Activated CD8-positive, alpha-beta memory T cell treated with anti-CD3 and anti-CD28 coated beads, Interleukin-2, amount 10 ng/mL, durations not matched to agents 7 days and 5 days (primary cell): ENCODE measurements at regions not wholly inside any gene's neighbourhood (a gene's known extent, or its start where the extent isn't known, plus 50 kb on each side); places are given as distances from the start of the nearest gene placed in this dataset.
"Not testable (repeated sequence)": the region's sequence is repeated elsewhere in the genome, so short reads cannot be mapped to it uniquely, and the experiment has no call there.

ENCODE experiments used
- ATAC-seq: fragments of 150-1000 bp; cut with Tn5 transposase; one replicate; pipeline ENCODE4 v1.10.0; 2021; ENCODE audit warnings: moderate library complexity
- CTCF ChIA-PET: fragments of 350-600 bp; sonication (Branson Sonifier 250); formaldehyde crosslinking; loops from one replicate; lab custom pipeline; 2021; ENCODE audit warnings: antibody characterized with exemption; lab: Charles Lee
- DNase-seq: peaks from one replicate; pipeline ENCODE4 v3.0.0-alpha.2; 2020
- H3K27ac Mint-ChIP-seq: one replicate; pipeline ENCODE4 v1.8.0; 2021; ENCODE audit warnings: mild to moderate bottlenecking, mixed read lengths
- H3K27me3 Mint-ChIP-seq: one replicate; pipeline ENCODE4 v1.8.0; 2021; ENCODE audit warnings: mixed read lengths
- H3K36me3 Mint-ChIP-seq: one replicate; pipeline ENCODE4 v1.8.0; 2021; ENCODE audit warnings: mild to moderate bottlenecking, mixed read lengths
- H3K4me1 Mint-ChIP-seq: one replicate; pipeline ENCODE4 v1.8.0; 2021; ENCODE audit warnings: mixed read lengths
- H3K4me3 Mint-ChIP-seq: one replicate; pipeline ENCODE4 v1.8.0; 2021; ENCODE audit warnings: mild to moderate bottlenecking, moderate library complexity, mixed read lengths
- H3K9me3 Mint-ChIP-seq: one replicate; pipeline ENCODE4 v1.8.0; 2022; ENCODE audit warnings: low read depth, mixed read lengths

DNA sequence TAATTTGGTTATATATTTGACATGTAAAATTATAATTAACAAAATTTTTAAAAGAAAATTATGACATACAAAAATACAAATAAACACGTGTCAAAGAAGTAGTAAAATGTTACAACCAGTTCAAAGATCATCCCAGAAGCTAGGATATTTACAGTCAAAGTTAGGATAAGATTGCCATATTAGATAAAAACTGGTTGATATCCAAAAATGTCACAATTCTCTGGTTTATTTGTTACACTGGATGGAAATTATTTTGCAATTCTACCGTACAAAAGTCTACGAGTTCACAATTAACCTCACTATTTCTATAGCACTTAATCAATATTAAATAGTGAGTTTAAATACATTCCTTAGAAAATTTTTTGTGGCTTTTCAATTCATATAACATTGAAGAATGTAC lies 673.8 kb downstream of the GBE1 start:
- ATAC-seq (no peak), DNase-seq (no peak)
- CTCF ChIA-PET: no interaction called here
- H3K4me3 Mint-ChIP-seq: no peak overlapping the region
- H3K9me3 Mint-ChIP-seq: peaks cover 8% of the 10 kb centered on the region
- H3K27ac Mint-ChIP-seq: no peak overlapping the region
- H3K4me1 Mint-ChIP-seq: no peaks in the 10 kb centered on the region
- H3K36me3 Mint-ChIP-seq: no peaks in the 10 kb centered on the region
- no peaks in the 10 kb centered on the region for H3K27me3 Mint-ChIP-seq

DNA sequence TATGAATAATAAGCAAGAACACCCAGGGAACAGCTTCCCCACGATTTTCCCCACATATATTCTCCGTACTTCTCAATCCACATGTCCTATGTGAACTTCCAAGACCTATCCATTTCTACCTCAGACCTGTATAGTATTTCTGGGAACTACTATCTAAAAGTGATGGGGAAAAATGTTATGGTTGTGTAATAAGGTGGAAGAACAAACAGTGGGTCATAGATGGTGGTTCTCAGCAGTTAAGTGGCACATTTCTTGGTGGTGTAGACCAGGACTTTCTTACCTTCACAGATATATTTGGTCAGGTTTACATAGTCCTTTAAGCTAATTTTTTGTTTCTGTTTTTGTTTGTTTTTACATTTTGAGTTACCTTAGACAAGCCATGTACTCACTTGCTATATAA lies 675.1 kb downstream of the GBE1 start:
- no peaks in the 10 kb centered on the region for H3K36me3 Mint-ChIP-seq
- CTCF ChIA-PET: no interaction called here
- H3K9me3 Mint-ChIP-seq: peaks cover 8% of the 10 kb centered on the region
- no peak overlapping the region for H3K27ac Mint-ChIP-seq
- no peaks in the 10 kb centered on the region for H3K4me1 Mint-ChIP-seq
- ATAC-seq: no peak
- DNase-seq: no peak
- no peaks in the 10 kb centered on the region for H3K27me3 Mint-ChIP-seq
- H3K4me3 Mint-ChIP-seq: no peak overlapping the region

DNA sequence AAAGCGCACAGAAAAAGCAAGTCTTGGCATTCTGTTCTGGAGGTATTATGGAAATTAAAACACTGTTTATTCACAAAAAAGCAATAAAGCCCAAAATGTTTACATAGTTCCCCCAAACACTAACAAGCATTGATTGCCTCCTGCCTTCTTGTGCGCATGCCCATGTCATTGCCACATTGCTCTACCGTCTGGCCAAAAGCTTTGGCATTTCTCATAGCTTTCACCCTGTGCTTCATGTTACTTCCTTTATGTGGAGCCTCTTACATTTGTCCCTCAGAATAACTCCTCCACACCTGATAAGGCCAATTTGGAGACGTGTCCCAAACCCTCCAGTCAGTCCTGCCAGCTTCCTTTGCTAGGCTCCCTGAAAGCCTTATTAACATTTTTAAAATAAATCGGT lies 680.8 kb downstream of the GBE1 start:
- H3K36me3 Mint-ChIP-seq: no peaks in the 10 kb centered on the region
- no peak overlapping the region for H3K27ac Mint-ChIP-seq
- H3K9me3 Mint-ChIP-seq: peaks cover 10% of the 10 kb centered on the region
- H3K27me3 Mint-ChIP-seq: no peaks in the 10 kb centered on the region
- CTCF ChIA-PET: no interaction called here
- H3K4me1 Mint-ChIP-seq: no peaks in the 10 kb centered on the region
- DNase-seq (no peak), ATAC-seq (no peak)
- H3K4me3 Mint-ChIP-seq: no peak overlapping the region

DNA sequence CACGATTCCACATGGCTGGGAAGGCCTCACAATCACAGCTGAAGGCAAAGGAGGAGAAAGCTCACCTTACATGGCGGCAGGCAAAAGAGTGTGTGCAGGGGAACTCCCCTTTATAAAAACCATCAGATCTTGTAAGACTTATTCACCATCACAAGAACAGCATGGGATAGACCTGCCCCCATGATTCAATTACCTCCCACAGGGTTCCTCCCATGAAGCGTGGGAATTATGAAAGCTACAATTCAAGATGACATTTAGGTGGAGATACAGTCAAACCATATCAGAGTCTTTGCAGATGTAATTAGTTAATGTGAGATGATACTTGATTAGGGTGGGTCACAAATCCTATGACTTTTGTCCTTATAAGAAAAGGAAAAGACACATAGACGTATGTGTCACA lies 688.9 kb downstream of the GBE1 start:
- CTCF ChIA-PET: no interaction called here
- Mint-ChIP-seq H3K27me3 (no peaks in the 10 kb centered on the region), H3K4me3 (no peak overlapping the region), H3K9me3 (peaks cover 10% of the 10 kb centered on the region), H3K27ac (no peak overlapping the region), H3K4me1 (no peaks in the 10 kb centered on the region), H3K36me3 (no peaks in the 10 kb centered on the region)
- DNase-seq: no peak
- no peak for ATAC-seq

DNA sequence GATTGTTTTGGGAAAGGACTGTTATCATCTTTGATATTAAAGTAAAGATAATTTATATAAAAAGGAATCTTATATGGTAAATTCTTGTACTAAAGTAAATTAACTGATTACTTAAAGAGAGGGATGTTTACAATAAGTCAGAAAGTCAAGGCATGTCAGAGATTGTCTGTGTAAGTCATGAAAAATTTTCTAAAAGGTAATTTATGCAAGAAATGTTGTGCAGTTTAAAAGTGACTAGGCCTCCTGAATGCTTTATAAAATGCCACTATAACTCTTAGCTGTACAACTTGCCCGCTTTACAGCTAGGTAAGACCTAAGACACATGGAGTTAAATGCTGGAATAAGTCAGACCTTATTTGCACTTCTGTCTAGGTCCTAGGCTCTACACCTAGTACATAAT lies 692.9 kb downstream of the GBE1 start:
- Mint-ChIP-seq H3K27ac (no peak overlapping the region), H3K4me3 (no peak overlapping the region), H3K36me3 (no peaks in the 10 kb centered on the region), H3K27me3 (no peaks in the 10 kb centered on the region), H3K9me3 (peaks cover 13% of the 10 kb centered on the region), H3K4me1 (no peaks in the 10 kb centered on the region)
- DNase-seq: no peak
- ATAC-seq: no peak
- CTCF ChIA-PET: no interaction called here

DNA sequence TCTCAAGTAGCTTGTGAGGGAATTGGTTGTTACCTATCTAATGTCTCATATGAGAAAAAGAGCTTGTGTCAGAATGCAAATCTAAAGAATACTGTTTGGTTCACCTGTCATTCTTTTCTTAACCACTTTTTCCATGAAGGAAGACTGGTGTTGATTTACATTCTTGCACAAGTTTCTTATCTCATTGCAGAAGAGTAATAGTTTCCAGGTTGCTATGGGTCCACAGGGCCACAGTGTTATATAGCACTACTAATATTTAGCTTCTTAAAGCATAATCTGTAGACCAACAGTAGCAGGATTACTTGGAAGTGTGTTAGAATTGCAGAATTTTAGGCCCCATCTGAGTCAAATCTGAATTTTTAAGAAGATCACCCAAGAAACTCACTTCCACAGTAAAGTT lies 697.5 kb downstream of the GBE1 start:
- CTCF ChIA-PET: no interaction called here
- H3K27me3 Mint-ChIP-seq: no peaks in the 10 kb centered on the region
- no peak for ATAC-seq
- H3K9me3 Mint-ChIP-seq: peaks cover 14% of the 10 kb centered on the region
- no peak overlapping the region for H3K27ac Mint-ChIP-seq
- no peak overlapping the region for H3K4me3 Mint-ChIP-seq
- no peaks in the 10 kb centered on the region for H3K4me1 Mint-ChIP-seq
- no peak for DNase-seq
- no peaks in the 10 kb centered on the region for H3K36me3 Mint-ChIP-seq

DNA sequence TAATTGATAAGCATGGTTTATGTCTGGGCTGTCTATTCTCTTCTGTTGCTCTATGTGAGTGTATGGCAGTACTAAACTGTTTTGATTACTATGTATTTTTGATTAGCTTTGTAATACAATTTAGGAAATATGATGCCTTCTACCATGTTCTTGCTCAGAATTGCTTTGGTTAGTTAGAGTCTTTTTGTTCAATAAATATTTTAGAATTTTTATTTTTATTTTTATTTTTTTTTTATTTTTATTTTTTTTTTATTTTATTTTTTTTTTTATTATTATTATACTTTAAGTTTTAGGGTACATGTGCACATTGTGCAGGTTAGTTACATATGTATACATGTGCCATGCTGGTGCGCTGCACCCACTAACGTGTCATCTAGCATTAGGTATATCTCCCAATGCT lies 710.3 kb downstream of the GBE1 start:
- H3K27ac Mint-ChIP-seq, DNase-seq, H3K36me3 Mint-ChIP-seq, H3K4me3 Mint-ChIP-seq, H3K27me3 Mint-ChIP-seq, H3K9me3 Mint-ChIP-seq, H3K4me1 Mint-ChIP-seq, CTCF ChIA-PET, ATAC-seq: not testable (repeated sequence)

DNA sequence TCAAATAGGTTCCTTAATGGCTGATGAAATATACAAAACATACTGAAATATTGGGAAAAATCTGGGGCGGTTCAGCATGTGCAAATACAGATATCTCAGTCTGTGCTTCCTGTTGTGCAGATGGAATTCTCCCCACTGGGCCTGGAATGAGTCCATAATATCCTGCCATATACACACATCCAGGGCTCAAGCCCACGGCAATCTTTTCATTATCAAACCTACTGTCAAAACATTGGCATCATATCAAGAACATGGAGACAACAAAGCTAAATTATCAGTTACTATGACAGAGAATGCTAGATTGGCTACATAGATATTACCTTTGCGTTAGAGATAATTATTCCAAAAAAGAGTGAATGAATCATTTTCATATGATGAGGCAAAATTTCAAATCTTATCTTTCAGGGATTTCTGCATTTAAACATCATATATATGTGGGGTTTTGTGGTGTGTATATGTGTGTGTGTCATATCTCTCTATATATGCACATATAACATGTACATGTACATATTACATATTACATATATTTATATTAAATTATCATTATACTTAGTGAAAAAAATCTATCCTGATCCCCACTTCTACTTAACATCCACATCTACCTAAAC lies 713.3 kb downstream of the GBE1 start:
- ATAC-seq: no peak
- peaks cover 4% of the 10 kb centered on the region for H3K9me3 Mint-ChIP-seq
- H3K4me3 Mint-ChIP-seq: no peak overlapping the region
- CTCF ChIA-PET: no interaction called here
- DNase-seq: no peak
- no peaks in the 10 kb centered on the region for H3K36me3 Mint-ChIP-seq
- no peaks in the 10 kb centered on the region for H3K4me1 Mint-ChIP-seq
- H3K27me3 Mint-ChIP-seq: no peaks in the 10 kb centered on the region
- no peak overlapping the region for H3K27ac Mint-ChIP-seq

DNA sequence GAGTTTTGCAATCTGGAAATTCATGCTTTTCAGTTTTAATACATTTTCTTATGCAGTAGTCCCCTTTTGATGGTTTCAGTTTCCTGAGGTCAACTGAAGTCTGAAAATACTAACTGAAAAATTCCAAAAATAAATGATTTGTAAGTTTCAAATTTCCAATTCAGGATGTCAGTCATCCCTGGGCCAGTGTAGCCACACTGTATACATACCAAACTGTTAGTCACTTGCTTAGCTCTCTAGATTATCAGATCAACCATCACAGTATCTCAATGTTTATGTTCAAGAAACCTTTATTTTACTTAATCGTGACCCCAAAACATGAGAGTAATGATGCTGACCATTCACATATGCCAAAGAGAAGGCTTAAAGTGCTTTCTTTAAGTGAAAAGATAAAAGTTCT lies 715.5 kb downstream of the GBE1 start:
- no peak overlapping the region for H3K27ac Mint-ChIP-seq
- CTCF ChIA-PET: no interaction called here
- ATAC-seq: no peak

DNA sequence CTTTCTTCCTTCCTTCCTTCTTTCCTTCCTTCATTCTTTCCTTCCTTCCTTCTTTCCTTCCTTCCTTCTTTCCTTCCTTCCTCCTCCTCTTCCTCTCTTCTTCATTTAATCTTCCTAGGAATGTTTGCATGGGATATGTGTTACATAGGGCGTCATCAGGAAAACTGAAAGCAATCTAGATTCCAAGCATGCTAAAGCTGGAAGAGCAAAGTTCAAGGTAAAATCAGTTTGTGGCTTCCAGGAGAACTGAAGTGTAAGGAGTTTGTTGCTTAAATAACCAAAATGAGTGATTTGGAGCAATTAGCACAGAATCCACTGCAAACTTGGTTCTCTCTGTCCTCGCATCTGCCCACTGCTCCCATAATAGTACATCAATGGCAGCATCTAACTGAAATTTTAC lies 716.2 kb downstream of the GBE1 start:
- CTCF ChIA-PET: no interaction called here
- Mint-ChIP-seq H3K27me3 (no peaks in the 10 kb centered on the region), H3K27ac (no peak overlapping the region), H3K4me1 (no peaks in the 10 kb centered on the region), H3K36me3 (no peaks in the 10 kb centered on the region), H3K4me3 (no peak overlapping the region), H3K9me3 (peaks cover 4% of the 10 kb centered on the region)
- ATAC-seq: no peak
- DNase-seq: no peak

More for the DNA sequence above, 715.5 kb downstream of the GBE1 start:
- no peaks in the 10 kb centered on the region for H3K27me3 Mint-ChIP-seq
- H3K36me3 Mint-ChIP-seq: no peaks in the 10 kb centered on the region
- DNase-seq: no peak
- peaks cover 4% of the 10 kb centered on the region for H3K9me3 Mint-ChIP-seq
- no peak overlapping the region for H3K4me3 Mint-ChIP-seq
- no peaks in the 10 kb centered on the region for H3K4me1 Mint-ChIP-seq

DNA sequence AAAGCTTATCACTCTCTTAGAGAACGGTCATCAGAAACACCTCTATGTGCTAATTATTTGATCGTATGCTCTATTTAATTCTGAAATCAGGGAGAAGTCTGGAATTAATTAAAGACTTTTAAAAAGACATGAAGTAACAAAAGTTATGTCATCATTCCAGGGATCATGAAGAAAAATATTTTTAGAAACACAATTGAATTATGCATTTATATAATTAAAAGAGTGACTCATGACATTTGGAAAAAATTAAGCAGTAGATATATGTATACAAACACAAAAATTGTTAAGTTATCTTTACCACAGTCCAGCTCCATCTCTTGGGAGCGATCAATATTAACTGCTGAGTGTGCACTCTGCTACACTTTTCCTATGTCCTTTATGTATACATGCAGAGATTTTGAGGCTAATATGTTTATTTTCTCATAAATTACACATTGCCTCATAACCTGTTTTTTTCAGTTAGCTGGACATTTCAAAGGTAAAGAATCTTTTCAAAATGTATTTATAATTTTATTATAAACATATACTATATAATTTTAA lies 717.7 kb downstream of the GBE1 start:
- H3K9me3 Mint-ChIP-seq: peaks cover 4% of the 10 kb centered on the region
- CTCF ChIA-PET: no interaction called here
- ATAC-seq: no peak
- DNase-seq: no peak
- H3K4me1 Mint-ChIP-seq: no peaks in the 10 kb centered on the region
- H3K27me3 Mint-ChIP-seq: no peaks in the 10 kb centered on the region
- no peaks in the 10 kb centered on the region for H3K36me3 Mint-ChIP-seq
- H3K4me3 Mint-ChIP-seq: no peak overlapping the region
- H3K27ac Mint-ChIP-seq: no peak overlapping the region

DNA sequence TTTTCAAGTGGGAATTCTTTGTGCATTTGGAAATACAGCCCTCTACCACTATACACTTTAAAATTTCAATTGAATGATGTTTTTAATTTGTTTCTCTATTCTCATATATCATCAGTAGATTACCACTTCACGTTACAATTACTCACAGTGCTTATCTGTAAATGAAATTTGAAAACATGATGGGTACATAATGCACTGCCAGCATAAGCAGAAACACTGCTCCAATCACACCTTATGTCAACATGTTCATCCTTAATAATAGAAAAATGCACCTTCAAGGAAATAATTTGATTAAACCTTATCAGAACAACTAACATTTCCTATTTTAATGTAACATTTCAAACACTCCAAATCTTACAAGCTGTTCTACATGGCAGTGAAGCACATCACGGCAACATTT lies 718.4 kb downstream of the GBE1 start:
- no peaks in the 10 kb centered on the region for H3K27me3 Mint-ChIP-seq
- no peaks in the 10 kb centered on the region for H3K36me3 Mint-ChIP-seq
- DNase-seq: no peak
- H3K9me3 Mint-ChIP-seq: peaks cover 4% of the 10 kb centered on the region
- H3K4me1 Mint-ChIP-seq: no peaks in the 10 kb centered on the region
- CTCF ChIA-PET: no interaction called here
- no peak overlapping the region for H3K27ac Mint-ChIP-seq
- no peak for ATAC-seq
- no peak overlapping the region for H3K4me3 Mint-ChIP-seq

DNA sequence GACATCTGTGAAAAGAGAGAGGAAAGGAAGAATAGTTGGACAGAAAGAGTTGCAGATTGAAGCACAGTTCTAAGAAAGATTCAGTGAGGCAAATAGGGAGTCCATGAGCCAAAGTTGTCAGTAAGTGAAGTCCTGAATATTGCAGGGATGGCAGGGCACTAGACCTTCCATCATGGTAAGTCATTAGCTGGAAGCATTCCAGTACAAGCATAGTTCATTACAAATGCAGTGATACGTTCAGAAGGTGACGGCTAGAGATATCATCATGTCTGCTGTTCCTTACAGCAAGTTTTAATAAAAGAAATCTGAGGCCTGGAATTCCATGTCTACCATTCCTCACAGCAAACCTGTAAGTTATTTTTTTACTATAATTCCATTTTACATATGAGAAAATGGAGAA lies 720.1 kb downstream of the GBE1 start:
- no peak for ATAC-seq
- Mint-ChIP-seq H3K27ac (no peak overlapping the region), H3K4me1 (no peaks in the 10 kb centered on the region), H3K36me3 (no peaks in the 10 kb centered on the region), H3K27me3 (no peaks in the 10 kb centered on the region), H3K4me3 (no peak overlapping the region), H3K9me3 (peaks cover 4% of the 10 kb centered on the region)
- no peak for DNase-seq
- CTCF ChIA-PET: no interaction called here

DNA sequence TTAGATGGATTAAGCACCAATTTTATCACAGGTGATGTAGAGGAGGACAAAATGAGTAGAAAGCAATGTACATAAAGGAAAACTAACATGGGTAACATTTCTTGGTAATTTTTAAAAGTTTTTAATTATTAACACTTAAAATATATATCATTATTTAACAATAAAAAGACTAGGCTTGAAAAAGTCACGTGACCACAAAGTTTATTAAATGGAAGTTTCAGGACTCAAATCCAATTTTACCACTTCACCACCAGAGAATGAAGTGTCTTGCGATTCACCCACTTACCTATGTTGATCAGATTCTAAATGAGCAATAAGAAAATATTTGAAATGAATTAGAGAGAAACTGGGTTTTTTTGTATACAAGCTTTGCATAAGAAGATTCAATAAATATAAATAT lies 721.3 kb downstream of the GBE1 start:
- peaks cover 3% of the 10 kb centered on the region for H3K9me3 Mint-ChIP-seq
- H3K4me3 Mint-ChIP-seq: no peak overlapping the region
- no peak overlapping the region for H3K27ac Mint-ChIP-seq
- CTCF ChIA-PET: no interaction called here
- DNase-seq (no peak), ATAC-seq (no peak)
- no peaks in the 10 kb centered on the region for H3K4me1 Mint-ChIP-seq
- no peaks in the 10 kb centered on the region for H3K36me3 Mint-ChIP-seq
- H3K27me3 Mint-ChIP-seq: no peaks in the 10 kb centered on the region

DNA sequence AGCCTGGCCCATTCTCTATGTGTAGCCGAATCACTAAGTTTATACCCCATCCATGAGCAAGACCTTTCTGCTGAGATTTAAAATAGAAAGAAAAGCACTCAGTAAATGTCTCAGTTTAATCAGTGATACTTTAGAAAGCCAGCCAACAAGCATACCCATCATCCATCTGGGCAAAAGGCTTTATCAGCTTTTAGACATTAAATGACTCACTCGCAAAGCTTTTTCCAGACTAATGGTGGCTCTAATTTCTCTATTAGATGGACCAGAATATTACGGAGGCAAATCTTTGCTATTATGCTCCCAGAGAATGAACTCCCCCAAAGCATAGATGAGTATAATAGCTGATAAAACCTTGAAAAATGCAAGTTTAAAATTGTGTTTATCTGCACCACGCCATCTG lies 727.8 kb downstream of the GBE1 start:
- Mint-ChIP-seq H3K9me3 (peaks cover 9% of the 10 kb centered on the region), H3K27me3 (no peaks in the 10 kb centered on the region), H3K4me3 (no peak overlapping the region), H3K4me1 (no peaks in the 10 kb centered on the region), H3K36me3 (no peaks in the 10 kb centered on the region), H3K27ac (no peak overlapping the region)
- ATAC-seq (no peak), DNase-seq (no peak)
- CTCF ChIA-PET: no interaction called here
